ENCODE measurements at regions not wholly inside any gene's neighbourhood (a gene's known extent, or its start where the extent isn't known, plus 50 kb on each side); places are given as distances from the start of the nearest gene placed in this dataset.

- no peak for TF ChIP-seq CTCF (IDR thresholded peaks at IDR 0.05)
- TF ChIP-seq POLR2A (IDR thresholded peaks at IDR 0.05), result no peak
- TF ChIP-seq POLR2AphosphoS5 (IDR thresholded peaks at IDR 0.05), result no peak
Measured at GRCh38 chr6:166679566-166679965, 52.5 kb upstream of the RPS6KA2 start.
